Astrocyte of the cerebellum (primary cell): ENCODE measurements at regions not wholly inside any gene's neighbourhood (a gene's known extent, or its start where the extent isn't known, plus 50 kb on each side); places are given as distances from the start of the nearest gene placed in this dataset.

ENCODE experiments used
- DNase-seq: peaks from one replicate; pipeline ENCODE4 v3.0.0-alpha.2; 2011; ENCODE audit warnings: low read depth
- H3K4me3 ChIP-seq: 2 replicates; pipeline ENCODE4 v1.5.1; 2011; ENCODE audit warnings: mild to moderate bottlenecking, low read depth, low read length, moderate library complexity
- CTCF ChIP-seq: IDR thresholded peaks from 2 replicates; pipeline ENCODE4 v1.5.1; 2012; ENCODE audit warnings: low read length, low read depth, moderate library complexity, mild to moderate bottlenecking; ENCODE audit errors: missing control alignments
- in situ Hi-C: cut with HindIII; loops from 2 replicates; pipeline ENCODE4 v1.10.0; 2017; ENCODE audit warnings: low sequenced_read_pairs

DNA sequence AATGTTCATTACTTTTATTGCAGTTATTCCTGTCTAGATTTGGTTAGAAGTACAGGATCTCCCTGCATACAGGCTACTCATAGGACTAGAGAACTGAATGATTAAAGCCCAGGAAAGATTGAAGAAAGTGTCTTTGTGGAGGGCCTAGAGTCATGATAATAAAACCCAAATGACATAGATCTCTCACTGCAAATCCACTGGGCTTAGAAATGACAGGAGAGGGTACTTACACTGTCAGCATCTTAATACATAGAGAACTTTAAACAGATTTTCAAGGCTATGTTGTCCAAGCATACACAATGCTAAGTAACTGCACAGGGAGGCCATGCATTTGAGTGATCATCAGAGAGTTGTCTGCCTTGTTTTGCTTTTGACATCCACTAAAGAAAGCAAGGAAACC is 383.8 kb upstream of the MAP3K7 start:
- in situ Hi-C loops: no loop called here
- DNase-seq: no peak
- no peak for TF ChIP-seq CTCF
- H3K4me3 ChIP-seq: no peak overlapping the region

DNA sequence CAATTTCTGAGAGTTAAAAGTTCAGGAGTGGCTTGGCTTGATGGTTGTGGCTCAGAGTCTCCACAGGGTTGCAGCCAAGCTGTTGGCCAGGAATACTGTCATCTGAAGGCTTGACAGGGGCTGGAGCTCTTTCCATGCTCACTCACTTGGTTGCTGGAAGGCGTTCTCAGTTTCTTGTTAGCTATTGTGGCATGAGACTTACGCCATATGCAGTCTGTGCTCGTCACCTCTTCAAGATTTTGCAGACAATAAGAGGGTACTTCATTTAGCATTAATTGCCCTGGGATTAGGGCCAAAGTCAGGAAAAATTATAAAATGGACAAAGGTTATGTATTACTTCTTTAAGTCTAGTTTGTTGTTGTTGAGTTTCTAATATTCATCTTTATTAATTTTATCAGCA is 380.6 kb upstream of the MAP3K7 start:
- in situ Hi-C loops: no loop called here
- DNase-seq: no peak
- H3K4me3 ChIP-seq: no peak overlapping the region
- no peak for TF ChIP-seq CTCF

GRCh38 chr6:90960324-90960723 is 373.5 kb upstream of the MAP3K7 start:
- TF ChIP-seq CTCF: no peak
- H3K4me3 ChIP-seq: no peak overlapping the region
- no peak for DNase-seq
- in situ Hi-C loops: no loop called here

GRCh38 chr6:90955246-90955645 is 368.4 kb upstream of the MAP3K7 start:
- TF ChIP-seq CTCF: no peak

GRCh38 chr6:90953405-90954161 is 366.7 kb upstream of the MAP3K7 start:
- no peak for DNase-seq
- H3K4me3 ChIP-seq: no peak overlapping the region
- no peak for TF ChIP-seq CTCF
- in situ Hi-C loops: no loop called here

More at GRCh38 chr6:90955246-90955645, 368.4 kb upstream of the MAP3K7 start:
- H3K4me3 ChIP-seq: no peak overlapping the region
- no peak for DNase-seq
- in situ Hi-C loops: no loop called here

DNA sequence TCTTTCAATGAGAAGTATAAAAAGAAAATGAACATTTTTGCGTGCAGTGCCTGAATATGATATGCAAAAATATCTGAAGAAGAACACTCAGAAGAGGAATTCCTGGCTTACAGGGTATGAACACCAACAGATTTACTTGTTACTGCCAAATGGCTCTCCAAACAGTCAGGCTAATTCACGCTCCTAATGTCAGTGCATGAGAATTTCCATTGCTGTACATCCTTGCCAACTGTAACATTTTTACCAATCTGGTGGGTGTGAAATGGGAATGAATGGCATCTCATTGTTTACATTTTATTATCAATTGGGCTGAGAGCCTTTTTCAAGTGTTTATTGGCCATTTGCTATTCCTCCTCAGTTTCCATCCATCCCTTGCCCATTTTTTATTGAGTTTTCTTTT is 365.3 kb upstream of the MAP3K7 start:
- in situ Hi-C loops: no loop called here
- TF ChIP-seq CTCF: no peak
- DNase-seq: no peak
- no peak overlapping the region for H3K4me3 ChIP-seq

GRCh38 chr6:90948540-90948939 is 361.7 kb upstream of the MAP3K7 start:
- in situ Hi-C loops: no loop called here
- DNase-seq: no peak
- H3K4me3 ChIP-seq: no peak overlapping the region
- no peak for TF ChIP-seq CTCF
